Thoracic aorta (tissue), 2 donors: ENCODE measurements at regions not wholly inside any gene's neighbourhood (a gene's known extent, or its start where the extent isn't known, plus 50 kb on each side); places are given as distances from the start of the nearest gene placed in this dataset.

ENCODE experiments used
- ATAC-seq: fragments of 150-250 bp; one replicate; pipeline ENCODE4 v1.8.0; 2017; ENCODE audit warnings: low read depth; ENCODE audit not compliant: insufficient number of reproducible peaks, low FRiP score
- DNase-seq: peaks from one replicate; pipeline ENCODE4 v3.0.0-alpha.2; 2020; ENCODE audit warnings: low spot score
- H3K27ac ChIP-seq, 2 donors: fragments of 200-600 bp; sonication (generic); 1 replicate in 1 of 2; 2 replicates in 1 of 2; pipeline ENCODE4 v1.5.1; 2016; ENCODE audit warnings: mild to moderate bottlenecking in 2 of 2, moderate library complexity in 2 of 2
- H3K27me3 ChIP-seq: fragments of 200-600 bp; sonication (generic); replicated peaks from 2 replicates; pipeline ENCODE4 v1.6.0; 2016; ENCODE audit warnings: mild to moderate bottlenecking; ENCODE audit not compliant: insufficient read depth
- H3K36me3 ChIP-seq: fragments of 200-600 bp; sonication (generic); one replicate; pipeline ENCODE4 v1.5.1; 2016
- H3K4me1 ChIP-seq, 2 donors: fragments of 200-600 bp; sonication (generic); 1 replicate in 1 of 2; 2 replicates in 1 of 2; pipeline versions ENCODE4 v1.5.1 to v1.6.0; 2016; ENCODE audit warnings: low read depth in 2 of 2, mild to moderate bottlenecking in 1 of 2; ENCODE audit not compliant: control insufficient read depth in 1 of 2
- H3K4me3 ChIP-seq: fragments of 200-600 bp; sonication (generic); 2 replicates; pipeline ENCODE4 v1.5.1; 2016; ENCODE audit warnings: mild to moderate bottlenecking
- H3K9me3 ChIP-seq: fragments of 200-600 bp; sonication (generic); 2 replicates; pipeline ENCODE4 v1.5.1; 2016
- TF ChIP-seq, protein P1 (sequence below): fragments of 200-600 bp; sonication (generic); IDR thresholded peaks from one replicate; pipeline ENCODE4 v1.5.1; 2019; ENCODE audit warnings: antibody characterized with exemption

DNA sequence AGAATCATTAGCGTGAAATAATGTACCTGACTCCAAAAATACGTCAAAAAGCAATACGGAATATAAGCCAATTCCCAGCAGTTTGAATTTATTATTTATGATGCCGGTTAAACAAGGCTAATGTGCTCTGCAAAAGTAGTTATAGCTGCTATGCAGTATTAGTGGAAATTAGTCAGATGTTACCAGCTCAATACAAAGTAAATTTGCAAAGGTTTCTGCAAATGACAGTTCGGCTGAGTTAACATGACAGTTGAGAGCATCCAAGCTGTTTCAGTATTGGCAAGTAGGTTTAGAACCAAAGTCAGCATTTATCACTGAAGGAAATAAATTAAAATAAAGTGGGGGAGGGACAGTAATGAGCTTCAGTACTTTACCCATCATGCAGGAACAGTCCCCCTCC lies 1665.8 kb upstream of the FLRT2 start:
- Histone ChIP-seq H3K27ac (no peak overlapping the region), H3K4me3 (no peak overlapping the region), H3K9me3 (no peaks in the 10 kb centered on the region), H3K36me3 (no peaks in the 10 kb centered on the region), H3K4me1 (no peaks in the 10 kb centered on the region), H3K27me3 (no peaks in the 10 kb centered on the region)
- ATAC-seq (no peak), DNase-seq (no peak)
- TF ChIP-seq, protein P1, sequence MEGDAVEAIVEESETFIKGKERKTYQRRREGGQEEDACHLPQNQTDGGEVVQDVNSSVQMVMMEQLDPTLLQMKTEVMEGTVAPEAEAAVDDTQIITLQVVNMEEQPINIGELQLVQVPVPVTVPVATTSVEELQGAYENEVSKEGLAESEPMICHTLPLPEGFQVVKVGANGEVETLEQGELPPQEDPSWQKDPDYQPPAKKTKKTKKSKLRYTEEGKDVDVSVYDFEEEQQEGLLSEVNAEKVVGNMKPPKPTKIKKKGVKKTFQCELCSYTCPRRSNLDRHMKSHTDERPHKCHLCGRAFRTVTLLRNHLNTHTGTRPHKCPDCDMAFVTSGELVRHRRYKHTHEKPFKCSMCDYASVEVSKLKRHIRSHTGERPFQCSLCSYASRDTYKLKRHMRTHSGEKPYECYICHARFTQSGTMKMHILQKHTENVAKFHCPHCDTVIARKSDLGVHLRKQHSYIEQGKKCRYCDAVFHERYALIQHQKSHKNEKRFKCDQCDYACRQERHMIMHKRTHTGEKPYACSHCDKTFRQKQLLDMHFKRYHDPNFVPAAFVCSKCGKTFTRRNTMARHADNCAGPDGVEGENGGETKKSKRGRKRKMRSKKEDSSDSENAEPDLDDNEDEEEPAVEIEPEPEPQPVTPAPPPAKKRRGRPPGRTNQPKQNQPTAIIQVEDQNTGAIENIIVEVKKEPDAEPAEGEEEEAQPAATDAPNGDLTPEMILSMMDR = no peak

DNA sequence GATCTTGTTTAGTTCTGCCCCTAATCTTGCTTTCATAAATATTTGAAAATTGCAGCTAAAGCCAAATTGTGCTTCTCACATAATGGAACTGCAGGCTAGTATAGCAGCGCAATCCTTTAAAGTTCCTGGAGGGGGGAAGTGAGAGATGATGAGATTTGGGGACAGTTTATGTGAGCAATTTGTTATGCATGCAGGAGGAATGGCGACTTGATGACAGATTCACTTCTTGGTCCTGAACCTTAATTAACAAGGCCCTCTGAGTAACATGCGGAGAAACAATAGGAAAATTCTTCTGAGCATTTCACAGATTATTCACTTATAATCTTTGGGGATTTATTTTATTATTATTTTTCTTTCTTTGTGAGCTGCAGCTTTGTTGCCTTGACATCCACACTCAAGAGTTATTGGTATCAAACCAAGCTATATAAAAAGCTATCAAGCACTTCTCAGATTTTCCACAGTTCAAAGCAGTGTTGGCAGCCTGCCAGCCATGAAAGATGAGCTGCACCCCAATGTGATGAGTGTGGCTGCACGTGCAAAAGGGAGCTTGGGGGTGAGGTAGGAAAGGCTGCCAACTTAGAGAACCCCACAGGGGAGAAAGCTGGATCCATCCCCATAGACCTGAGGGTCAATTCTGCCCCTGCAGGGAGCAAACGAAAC lies 1662.2 kb upstream of the FLRT2 start:
- H3K4me1 ChIP-seq = no peaks in the 10 kb centered on the region
- no peaks in the 10 kb centered on the region for H3K27me3 ChIP-seq
- H3K9me3 ChIP-seq = no peaks in the 10 kb centered on the region
- no peaks in the 10 kb centered on the region for H3K36me3 ChIP-seq
- no peak overlapping the region for H3K27ac ChIP-seq
- no peak for DNase-seq
- TF ChIP-seq, protein P1 = no peak
- ATAC-seq = no peak
- H3K4me3 ChIP-seq = no peak overlapping the region

DNA sequence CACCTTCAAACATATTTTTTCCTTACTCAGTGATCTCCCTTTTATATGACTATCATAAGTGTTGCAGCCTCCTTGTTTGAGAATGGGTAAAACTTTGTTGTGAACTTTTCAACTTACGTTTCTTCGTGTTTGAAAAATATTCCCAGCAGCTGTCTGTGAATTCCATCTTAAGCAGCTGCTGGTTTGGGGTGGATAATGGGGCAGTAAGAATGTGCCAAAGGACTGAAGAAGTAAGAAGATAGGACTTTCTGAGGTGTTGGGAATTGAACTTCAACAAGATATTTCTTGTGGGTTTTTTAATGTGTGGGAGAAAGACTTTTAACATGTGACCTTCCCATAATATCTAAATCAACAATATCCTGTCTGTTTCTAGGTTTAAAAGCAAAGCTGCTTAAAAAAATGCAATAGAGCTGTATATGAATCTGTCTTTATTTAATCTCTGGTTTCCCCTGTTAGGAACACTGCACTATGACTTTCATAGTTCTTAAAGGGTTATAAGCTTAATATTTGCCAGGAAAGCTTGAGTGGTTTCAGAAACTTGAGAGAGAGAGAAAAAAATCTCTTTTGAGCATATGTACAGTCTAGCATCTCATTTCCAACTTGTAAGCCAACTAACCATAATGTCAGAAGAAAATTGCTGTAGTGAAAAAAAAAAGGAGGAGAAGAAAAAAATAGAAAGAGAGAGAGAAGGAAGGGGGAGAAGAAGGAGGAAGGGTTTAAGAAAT lies 1659.2 kb upstream of the FLRT2 start:
- TF ChIP-seq, protein P1 = no peak
- no peak for ATAC-seq
- Histone ChIP-seq H3K36me3 (no peaks in the 10 kb centered on the region), H3K4me3 (no peak overlapping the region), H3K9me3 (no peaks in the 10 kb centered on the region), H3K4me1 (peaks cover 5 to 26% of the 10 kb centered on the region in 2 donors), H3K27ac (no peak overlapping the region), H3K27me3 (no peaks in the 10 kb centered on the region)
- DNase-seq = no peak

DNA sequence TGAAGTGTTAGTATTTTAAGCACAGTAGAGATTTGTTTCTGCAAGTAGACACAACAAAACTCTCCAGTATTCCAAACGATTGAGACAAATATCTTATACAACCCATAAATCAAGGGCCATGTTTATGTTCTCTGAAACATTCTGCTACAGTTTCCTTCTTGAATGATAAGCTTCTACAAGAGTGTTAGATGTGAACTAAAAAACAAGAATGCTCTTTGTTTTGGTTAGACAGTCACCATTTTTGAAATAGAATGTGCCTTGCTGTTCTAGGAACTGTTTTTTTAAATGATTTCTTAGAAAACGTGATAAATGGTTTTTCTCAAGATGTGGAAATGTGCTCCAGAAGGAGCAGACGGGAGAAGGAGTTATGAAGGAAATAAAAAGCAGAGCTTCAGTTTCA lies 1656.3 kb upstream of the FLRT2 start:
- no peak for DNase-seq
- H3K27me3 ChIP-seq = no peaks in the 10 kb centered on the region
- peaks cover 5 to 27% of the 10 kb centered on the region in 2 donors for H3K4me1 ChIP-seq
- H3K9me3 ChIP-seq = no peaks in the 10 kb centered on the region
- no peaks in the 10 kb centered on the region for H3K36me3 ChIP-seq
- ATAC-seq = no peak
- H3K4me3 ChIP-seq = no peak overlapping the region
- TF ChIP-seq, protein P1 = no peak
- H3K27ac ChIP-seq = no peak overlapping the region

DNA sequence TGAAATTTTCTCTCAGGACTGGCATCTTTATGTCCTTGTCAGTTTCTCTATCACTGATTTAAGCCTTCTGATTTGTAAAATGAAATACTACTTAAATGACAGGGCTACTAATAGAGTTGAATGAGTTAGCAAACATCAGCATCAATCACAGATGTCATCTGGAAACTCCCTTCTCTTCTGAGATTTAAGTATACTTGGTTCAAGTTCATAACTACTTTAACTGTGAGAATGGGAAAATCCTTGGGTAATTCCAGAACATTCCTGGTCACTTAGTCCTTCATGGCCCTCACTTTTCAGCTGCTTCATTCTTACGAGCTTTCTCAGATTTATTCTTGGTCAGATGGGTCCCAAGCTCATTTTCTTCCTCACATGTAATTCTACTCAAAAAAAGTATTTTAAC lies 1655.3 kb upstream of the FLRT2 start:
- H3K4me1 ChIP-seq = peaks cover 5 to 27% of the 10 kb centered on the region in 2 donors
- no peaks in the 10 kb centered on the region for H3K27me3 ChIP-seq
- no peaks in the 10 kb centered on the region for H3K9me3 ChIP-seq
- no peak for ATAC-seq
- H3K27ac ChIP-seq = no peak overlapping the region
- TF ChIP-seq, protein P1 = no peak
- no peak overlapping the region for H3K4me3 ChIP-seq
- H3K36me3 ChIP-seq = no peaks in the 10 kb centered on the region
- DNase-seq = no peak
